Sigmoid colon (tissue), 6 donors: ENCODE measurements at regions not wholly inside any gene's neighbourhood (a gene's known extent, or its start where the extent isn't known, plus 50 kb on each side); places are given as distances from the start of the nearest gene placed in this dataset.

ENCODE experiments used
- DNase-seq: peaks from one replicate; pipeline ENCODE4 v3.0.0-alpha.2; 2019
- H3K27ac ChIP-seq, 4 donors: fragments of 200-600 bp; sonication (generic); one replicate each; pipeline ENCODE4 v1.5.1; 2016 to 2019; ENCODE audit warnings: mild to moderate bottlenecking in 1 of 4
- H3K27me3 ChIP-seq, 3 donors: fragments of 200-600 bp; sonication (generic); one replicate each; pipeline ENCODE4 v1.5.1; 2019; ENCODE audit warnings: mild to moderate bottlenecking in 1 of 3
- H3K36me3 ChIP-seq, 4 donors: fragments of 200-600 bp; sonication (generic); one replicate each; pipeline ENCODE4 v1.5.1; 2016 to 2019
- H3K4me1 ChIP-seq, 4 donors: fragments of 200-600 bp; sonication (generic); one replicate each; pipeline ENCODE4 v1.5.1; 2017 to 2019
- H3K4me3 ChIP-seq, 4 donors: fragments of 200-600 bp; sonication (generic); one replicate each; pipeline ENCODE4 v1.5.1; 2017 to 2019; ENCODE audit warnings: mild to moderate bottlenecking in 2 of 4, moderate library complexity in 1 of 4
- H3K9me3 ChIP-seq, 4 donors: fragments of 200-600 bp in 3 of 4; sonication (generic) in 3 of 4; one replicate each; pipeline versions ENCODE4 v1.5.1 to v1.6.1; 2013 to 2019
- EP300 ChIP-seq, 4 donors: sonication (generic); formaldehyde crosslinking; IDR thresholded peaks; one replicate each; pipeline ENCODE4 v1.6.1; 2017; ENCODE audit warnings: antibody characterized with exemption in 4 of 4
- POLR2A ChIP-seq, 2 donors: fragments of 450-650 bp; IDR thresholded peaks; one replicate each; pipeline ENCODE4 v1.6.1; 2016; ENCODE audit warnings: antibody characterized with exemption in 2 of 2, mild to moderate bottlenecking in 2 of 2, moderate library complexity in 2 of 2
- POLR2AphosphoS5 ChIP-seq, 4 donors: sonication (generic); formaldehyde crosslinking; IDR thresholded peaks; one replicate each; pipeline ENCODE4 v1.6.1; 2017; ENCODE audit warnings: antibody characterized with exemption in 4 of 4
- WGBS, 2 donors: extraction: QIAGEN DNeasy Blood & Tissue Kit; methylation state at CpG; one replicate each; pipeline ENCODE4 v1.1.7; 2013; 5-methylcytosine and 5-hydroxymethylcytosine counted together
- intact Hi-C: fragments of 100-400 bp; cut with DNase I; formaldehyde crosslinking; loops from one replicate; pipeline ENCODE4 v1.15.1; 2023
- TF ChIP-seq, protein P1 (sequence below), 4 experiments: fragments of 450-650 bp in 3 of 4; fragments of 200-600 bp in 1 of 4; IDR thresholded peaks; one replicate each; pipeline ENCODE4 v1.5.1; 2016 to 2019; ENCODE audit warnings: antibody characterized with exemption in 4 of 4, mild to moderate bottlenecking in 3 of 4, moderate library complexity in 2 of 4
- donor health status: healthy with polysubstance abuse.
- donor health status: healthy.

- no peaks in the 10 kb centered on the region for H3K4me1 ChIP-seq
- no peak overlapping the region for H3K27ac ChIP-seq
- H3K27me3 ChIP-seq: no peaks in the 10 kb centered on the region
- intact Hi-C loops: no loop called here
- H3K36me3 ChIP-seq: no peaks in the 10 kb centered on the region
- H3K9me3 ChIP-seq: peaks cover 0 to 11% (median 5%) of the 10 kb centered on the region in 4 donors
- TF ChIP-seq EP300 (IDR thresholded peaks at IDR 0.05) (no peak), POLR2AphosphoS5 (IDR thresholded peaks at IDR 0.05) (no peak), POLR2A (IDR thresholded peaks at IDR 0.05) (no peak)
- TF ChIP-seq, protein P1, sequence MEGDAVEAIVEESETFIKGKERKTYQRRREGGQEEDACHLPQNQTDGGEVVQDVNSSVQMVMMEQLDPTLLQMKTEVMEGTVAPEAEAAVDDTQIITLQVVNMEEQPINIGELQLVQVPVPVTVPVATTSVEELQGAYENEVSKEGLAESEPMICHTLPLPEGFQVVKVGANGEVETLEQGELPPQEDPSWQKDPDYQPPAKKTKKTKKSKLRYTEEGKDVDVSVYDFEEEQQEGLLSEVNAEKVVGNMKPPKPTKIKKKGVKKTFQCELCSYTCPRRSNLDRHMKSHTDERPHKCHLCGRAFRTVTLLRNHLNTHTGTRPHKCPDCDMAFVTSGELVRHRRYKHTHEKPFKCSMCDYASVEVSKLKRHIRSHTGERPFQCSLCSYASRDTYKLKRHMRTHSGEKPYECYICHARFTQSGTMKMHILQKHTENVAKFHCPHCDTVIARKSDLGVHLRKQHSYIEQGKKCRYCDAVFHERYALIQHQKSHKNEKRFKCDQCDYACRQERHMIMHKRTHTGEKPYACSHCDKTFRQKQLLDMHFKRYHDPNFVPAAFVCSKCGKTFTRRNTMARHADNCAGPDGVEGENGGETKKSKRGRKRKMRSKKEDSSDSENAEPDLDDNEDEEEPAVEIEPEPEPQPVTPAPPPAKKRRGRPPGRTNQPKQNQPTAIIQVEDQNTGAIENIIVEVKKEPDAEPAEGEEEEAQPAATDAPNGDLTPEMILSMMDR (IDR thresholded peaks at IDR 0.05): no peak
- WGBS, 2 donors: 95 to 96% methylated on average over 1 of the region's 1 CpG
- no peak for DNase-seq
- H3K4me3 ChIP-seq: no peak overlapping the region
These were observed 267.2 kb downstream of the ZEB2 start for GRCh38 chr2:144252694-144253093.

DNA sequence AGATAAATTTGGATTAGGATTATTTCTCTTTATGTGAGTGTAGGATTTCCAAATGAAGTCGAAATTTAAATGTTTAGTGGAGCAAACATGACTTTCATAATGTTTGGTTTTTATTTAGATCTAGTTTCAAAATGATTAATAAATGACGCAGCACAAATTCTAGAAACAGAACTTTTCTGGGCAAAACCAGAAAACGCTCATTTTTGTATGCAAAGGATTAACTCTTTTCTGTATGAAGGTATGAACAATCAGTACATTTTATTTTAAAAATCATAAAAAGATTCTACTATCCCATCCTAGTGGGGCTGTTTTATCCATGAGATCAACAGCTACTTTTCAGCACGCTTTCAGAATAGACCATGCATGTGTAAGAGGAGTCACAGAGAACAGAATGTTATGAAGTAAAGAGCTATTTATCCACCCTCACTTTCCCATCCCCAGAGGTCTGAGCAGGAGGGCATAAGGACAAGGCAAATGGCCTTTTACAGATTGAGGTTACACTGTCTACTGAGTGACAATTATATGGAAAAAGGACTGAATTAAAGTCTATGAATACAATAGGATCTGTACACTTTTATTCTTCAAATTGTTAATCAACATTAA, 270.8 kb downstream of the ZEB2 start:
- intact Hi-C loops: no loop called here
- TF ChIP-seq POLR2A (IDR thresholded peaks at IDR 0.05): no peak
- TF ChIP-seq EP300 (IDR thresholded peaks at IDR 0.05): no peak
- TF ChIP-seq, protein P1 (IDR thresholded peaks at IDR 0.05): no peak
- Histone ChIP-seq H3K9me3 (peaks cover 0 to 8% (median 5%) of the 10 kb centered on the region in 4 donors), H3K4me1 (no peaks in the 10 kb centered on the region), H3K27ac (no peak overlapping the region), H3K4me3 (no peak overlapping the region), H3K36me3 (no peaks in the 10 kb centered on the region), H3K27me3 (no peaks in the 10 kb centered on the region)
- DNase-seq: no peak
- 72 to 80% methylated on average over 4 of the region's 4 CpGs for WGBS, 2 donors

GRCh38 chr2:144248350-144249034, 271.4 kb downstream of the ZEB2 start:
- TF ChIP-seq EP300 (IDR thresholded peaks at IDR 0.05): no peak
- TF ChIP-seq, protein P1 (IDR thresholded peaks at IDR 0.05): no peak
- no peak for TF ChIP-seq POLR2A (IDR thresholded peaks at IDR 0.05)
- no peak for TF ChIP-seq POLR2AphosphoS5 (IDR thresholded peaks at IDR 0.05)
- intact Hi-C loops: no loop called here
- 94 to 95% methylated on average over 4 of the region's 4 CpGs for WGBS, 2 donors
- Histone ChIP-seq H3K4me3 (no peak overlapping the region), H3K36me3 (no peaks in the 10 kb centered on the region), H3K4me1 (no peaks in the 10 kb centered on the region), H3K9me3 (peaks cover 0 to 8% (median 5%) of the 10 kb centered on the region in 4 donors), H3K27ac (no peak overlapping the region), H3K27me3 (no peaks in the 10 kb centered on the region)
- no peak for DNase-seq

DNA sequence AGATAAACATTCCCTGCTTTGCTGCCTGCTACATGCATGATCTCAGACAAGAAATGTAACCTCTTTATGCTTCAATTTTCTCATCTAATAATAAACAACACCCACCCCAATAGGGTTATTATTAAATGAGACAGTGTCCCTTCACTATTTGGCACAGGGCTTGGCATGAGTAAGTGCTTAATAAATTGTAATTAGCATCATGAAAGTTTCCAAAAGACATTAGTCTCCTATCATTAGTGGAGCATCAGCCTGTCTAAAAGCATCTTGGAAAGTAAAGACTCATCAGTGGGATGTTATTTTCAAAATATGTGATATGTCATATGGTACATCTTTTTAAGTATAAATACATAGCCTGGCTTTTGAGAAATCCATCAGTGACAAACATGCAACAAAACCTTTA, 275.0 kb downstream of the ZEB2 start:
- H3K36me3 ChIP-seq: no peaks in the 10 kb centered on the region
- H3K4me3 ChIP-seq: no peak overlapping the region
- no peak overlapping the region for H3K27ac ChIP-seq
- intact Hi-C loops: no loop called here
- no peaks in the 10 kb centered on the region for H3K27me3 ChIP-seq
- TF ChIP-seq EP300 (IDR thresholded peaks at IDR 0.05) (no peak), POLR2A (IDR thresholded peaks at IDR 0.05) (no peak), POLR2AphosphoS5 (IDR thresholded peaks at IDR 0.05) (no peak)
- TF ChIP-seq, protein P1 (IDR thresholded peaks at IDR 0.05): no peak
- H3K9me3 ChIP-seq: no peaks in the 10 kb centered on the region
- H3K4me1 ChIP-seq: no peaks in the 10 kb centered on the region
- DNase-seq: no peak
